ENCODE measurements at regions not wholly inside any gene's neighbourhood (a gene's known extent, or its start where the extent isn't known, plus 50 kb on each side); places are given as distances from the start of the nearest gene placed in this dataset.

- TF ChIP-seq, protein P1, sequence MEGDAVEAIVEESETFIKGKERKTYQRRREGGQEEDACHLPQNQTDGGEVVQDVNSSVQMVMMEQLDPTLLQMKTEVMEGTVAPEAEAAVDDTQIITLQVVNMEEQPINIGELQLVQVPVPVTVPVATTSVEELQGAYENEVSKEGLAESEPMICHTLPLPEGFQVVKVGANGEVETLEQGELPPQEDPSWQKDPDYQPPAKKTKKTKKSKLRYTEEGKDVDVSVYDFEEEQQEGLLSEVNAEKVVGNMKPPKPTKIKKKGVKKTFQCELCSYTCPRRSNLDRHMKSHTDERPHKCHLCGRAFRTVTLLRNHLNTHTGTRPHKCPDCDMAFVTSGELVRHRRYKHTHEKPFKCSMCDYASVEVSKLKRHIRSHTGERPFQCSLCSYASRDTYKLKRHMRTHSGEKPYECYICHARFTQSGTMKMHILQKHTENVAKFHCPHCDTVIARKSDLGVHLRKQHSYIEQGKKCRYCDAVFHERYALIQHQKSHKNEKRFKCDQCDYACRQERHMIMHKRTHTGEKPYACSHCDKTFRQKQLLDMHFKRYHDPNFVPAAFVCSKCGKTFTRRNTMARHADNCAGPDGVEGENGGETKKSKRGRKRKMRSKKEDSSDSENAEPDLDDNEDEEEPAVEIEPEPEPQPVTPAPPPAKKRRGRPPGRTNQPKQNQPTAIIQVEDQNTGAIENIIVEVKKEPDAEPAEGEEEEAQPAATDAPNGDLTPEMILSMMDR (IDR thresholded peaks at IDR 0.05; ENCODE audit: insufficient read depth, low read length, poor library complexity, severe bottlenecking): no peak
- no peak for TF ChIP-seq EZH2phosphoT487 (conservative IDR thresholded peaks at IDR 0.05; ENCODE audit: low read length)
These were observed 427.8 kb upstream of the SEMA3D start for GRCh38 chr7:85614684-85615083.

Measured in SU-DHL-6 (cell line).